ENCODE measurements at regions not wholly inside any gene's neighbourhood (a gene's known extent, or its start where the extent isn't known, plus 50 kb on each side); places are given as distances from the start of the nearest gene placed in this dataset.

- Histone ChIP-seq H4K20me1 (ENCODE audit: insufficient read depth, low read length) (no peaks in the 10 kb centered on the region), H3K4me2 (ENCODE audit: low read depth, low read length) (no peak overlapping the region), H2AFZ (replicated peaks; ENCODE audit: low read length, poor library complexity) (no peak overlapping the region), H4K5ac (ENCODE audit: low read depth, low read length) (no peak overlapping the region), H3K36me3 (ENCODE audit: control insufficient read depth, insufficient read depth, low read length) (no peaks in the 10 kb centered on the region), H3K27ac (ENCODE audit: insufficient read depth, low read length) (no peak overlapping the region), H2BK5ac (ENCODE audit: low read depth, low read length, poor library complexity, severe bottlenecking) (no peak overlapping the region), H3K14ac (replicated peaks; ENCODE audit: low read depth, low read length) (no peak overlapping the region), H4K8ac (ENCODE audit: low read depth in 2 of 2, low read length in 2 of 2) (no peak overlapping the region), H3K9me3 (ENCODE audit: control insufficient read depth, insufficient read depth, low read length) (no peaks in the 10 kb centered on the region), H3K23ac (ENCODE audit: low read depth, low read length) (no peak overlapping the region), H2AK9ac (replicated peaks; ENCODE audit: low read depth, low read length, poor library complexity) (no peak overlapping the region), H2AK5ac (ENCODE audit: low read depth, low read length) (no peak overlapping the region), H2BK20ac (ENCODE audit: low read depth, low read length) (no peak overlapping the region), H3K9ac (ENCODE audit: low read depth, low read length) (no peak overlapping the region), H3K4ac (ENCODE audit: low read depth, low read length) (no peak overlapping the region), H3K4me3 (ENCODE audit: insufficient read depth, low read depth, low read length) (no peak overlapping the region), H3K9me1 (ENCODE audit: insufficient read depth, low read length) (no peaks in the 10 kb centered on the region), H3K79me1 (ENCODE audit: low read depth in 1 of 2, low read length in 2 of 2) (no peaks in the 10 kb centered on the region), H2BK15ac (ENCODE audit: low read depth, low read length) (no peak overlapping the region), H3K4me1 (ENCODE audit: control insufficient read depth, insufficient read depth, low read length) (no peaks in the 10 kb centered on the region), H3K56ac (ENCODE audit: extremely low read depth, insufficient read depth, low read length) (no peak overlapping the region), H4K91ac (ENCODE audit: insufficient read depth, low read depth, low read length) (no peak overlapping the region), H3K18ac (ENCODE audit: low read depth, low read length) (no peak overlapping the region), H3K27me3 (ENCODE audit: control insufficient read depth, insufficient read depth, low read length) (peaks cover 3% of the 10 kb centered on the region; the same call in 1 of the 2 replicates), H2BK120ac (ENCODE audit: low read depth, low read length) (no peak overlapping the region)
- BruUV-seq (replicated peaks) = no TSS peak
- DNase-seq = no peak
- TF ChIP-seq POLR2A (IDR thresholded peaks at IDR 0.05; ENCODE audit: low read depth, low read length) (no peak), USF2 (IDR thresholded peaks at IDR 0.05; ENCODE audit: low read depth, low read length) (no peak), RAD21 (IDR thresholded peaks at IDR 0.05; ENCODE audit: low read length) (no peak), MXI1 (IDR thresholded peaks at IDR 0.05; ENCODE audit: borderline replicate concordance, low read depth, low read length) (no peak), FOS (IDR thresholded peaks at IDR 0.05; ENCODE audit: low read depth, low read length) (no peak), NFE2L2 (IDR thresholded peaks at IDR 0.05; ENCODE audit: low read depth, low read length) (no peak), RCOR1 (IDR thresholded peaks at IDR 0.05; ENCODE audit: insufficient replicate concordance, low read length) (no peak), ELK1 (IDR thresholded peaks at IDR 0.05; ENCODE audit: borderline replicate concordance, low read depth, low read length) (no peak), BHLHE40 (IDR thresholded peaks at IDR 0.05; ENCODE audit: low read depth, low read length) (no peak), MAZ (IDR thresholded peaks at IDR 0.05; ENCODE audit: borderline replicate concordance, low read depth, low read length) (no peak), CTCF (conservative IDR thresholded peaks at IDR 0.05; ENCODE audit: low read depth, low read length) (no peak), CEBPB (IDR thresholded peaks at IDR 0.05; ENCODE audit: low read depth, low read length) (no peak), RFX5 (IDR thresholded peaks at IDR 0.05; ENCODE audit: low read depth, low read length) (no peak), MAFK (IDR thresholded peaks at IDR 0.05; ENCODE audit: low read depth, low read length) (no peak), SMC3 (IDR thresholded peaks at IDR 0.05; ENCODE audit: low read depth, low read length) (no peak), CHD1 (IDR thresholded peaks at IDR 0.05; ENCODE audit: low read depth, low read length) (no peak)
- dilution Hi-C loops (cut with HindIII; ENCODE audit: low sequenced_read_pairs, unreplicated experiment) = no loop called here
- ChIA-PET POLR2A (ENCODE audit: unreplicated experiment) (interaction anchor here (0.7 kb wide), 1 partner anchor 168 kb away, joined by 3 read pairs; no protein-coding TSS in a partner anchor), CTCF (no interaction called here)
- intact Hi-C loops (cut with micrococcal nuclease) = no loop called here
- WGBS, 2 experiments (ENCODE audit: extremely low coverage in 2 of 2, insufficient read length in 1 of 2) = no CpG with 5 or more reads among the region's 14 CpGs
- no peak for ATAC-seq (ENCODE audit: low read depth)
- in situ Hi-C loops (cut with MboI; ENCODE audit: low sequenced_read_pairs) = no loop called here
Measured at GRCh38 chr22:17269607-17270261, 50.5 kb upstream of the ADA2 start.

Data from IMR-90 (cell line).